Tibial nerve (tissue), 4 donors: ENCODE measurements at regions not wholly inside any gene's neighbourhood (a gene's known extent, or its start where the extent isn't known, plus 50 kb on each side); places are given as distances from the start of the nearest gene placed in this dataset.
"Not testable (repeated sequence)": the region's sequence is repeated elsewhere in the genome, so short reads cannot be mapped to it uniquely, and the experiment has no call there.

Source experiments
- DNase-seq, 2 donors: peaks; one replicate each; pipeline ENCODE4 v3.0.0-alpha.2; 2019; ENCODE audit warnings: low spot score in 2 of 2
- H3K27ac ChIP-seq, 4 donors: fragments of 200-600 bp; sonication (generic) in 3 of 4; one replicate each; pipeline ENCODE4 v1.5.1; 2017 to 2019; ENCODE audit warnings: mild to moderate bottlenecking in 1 of 4
- H3K27me3 ChIP-seq, 2 donors: fragments of 200-600 bp; sonication (generic) in 1 of 2; one replicate each; pipeline versions ENCODE4 v1.5.1 to v1.6.0; 2017 to 2019
- H3K36me3 ChIP-seq, 3 donors: fragments of 200-600 bp; sonication (generic); one replicate each; pipeline ENCODE4 v1.5.1; 2018 to 2019
- H3K4me1 ChIP-seq, 4 donors: fragments of 200-600 bp; sonication (generic) in 3 of 4; one replicate each; pipeline ENCODE4 v1.5.1; 2017 to 2019
- H3K4me3 ChIP-seq, 4 donors: fragments of 200-600 bp; sonication (generic) in 3 of 4; one replicate each; pipeline ENCODE4 v1.5.1; 2017 to 2019; ENCODE audit warnings: mild to moderate bottlenecking in 1 of 4, moderate library complexity in 1 of 4
- H3K9me3 ChIP-seq, 4 donors: fragments of 200-600 bp; sonication (generic) in 3 of 4; one replicate each; pipeline ENCODE4 v1.5.1; 2017 to 2019
- EP300 ChIP-seq, 2 donors: sonication (generic); formaldehyde crosslinking; IDR thresholded peaks; one replicate each; pipeline ENCODE4 v1.6.1; 2017; ENCODE audit warnings: antibody characterized with exemption in 2 of 2, mild to moderate bottlenecking in 1 of 2
- POLR2A ChIP-seq, 2 donors: fragments of 450-650 bp; IDR thresholded peaks; one replicate each; pipeline ENCODE4 v1.6.1; 2017; ENCODE audit warnings: antibody characterized with exemption in 2 of 2, mild to moderate bottlenecking in 2 of 2, moderate library complexity in 2 of 2
- WGBS, 2 donors: methylation state at CpG; one replicate each; pipeline ENCODE4 v1.1.5; 2018; 5-methylcytosine and 5-hydroxymethylcytosine counted together
- TF ChIP-seq, protein P1 (sequence below), 5 experiments: fragments of 200-600 bp in 3 of 5; fragments of 450-650 bp in 2 of 5; sonication (generic) in 3 of 5; IDR thresholded peaks; one replicate each; pipeline ENCODE4 v1.5.1; 2016 to 2019; ENCODE audit warnings: antibody characterized with exemption in 5 of 5, mild to moderate bottlenecking in 3 of 5, moderate library complexity in 2 of 5

DNA sequence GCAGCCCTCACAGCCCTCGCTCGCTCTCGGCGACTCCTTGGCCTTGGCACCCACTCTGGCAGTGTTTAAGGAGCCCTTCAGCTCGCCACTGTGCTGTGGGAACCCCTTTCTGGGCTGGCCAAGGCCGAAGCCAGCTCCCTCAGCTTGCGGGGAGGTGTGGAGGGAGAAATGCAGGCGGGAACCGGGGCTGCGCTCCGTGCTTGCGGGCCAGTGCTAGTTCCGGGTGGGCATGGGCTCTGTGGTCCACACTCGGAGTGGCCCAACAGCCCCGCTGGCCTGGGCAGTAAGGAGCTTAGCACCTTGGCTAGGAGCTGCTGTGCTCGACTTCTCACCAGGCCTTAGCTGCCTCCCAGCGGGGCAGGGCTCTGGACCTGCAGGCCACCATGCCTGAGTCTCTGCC lies 192.6 kb downstream of the COX18 start:
- Histone ChIP-seq H3K4me1 (peaks cover 0 to 6% (median 0%) of the 10 kb centered on the region in 4 donors), H3K4me3 (no peak overlapping the region), H3K36me3 (no peaks in the 10 kb centered on the region), H3K27ac (no peak overlapping the region), H3K9me3 (no peaks in the 10 kb centered on the region), H3K27me3 (no peaks in the 10 kb centered on the region)
- 77 to 86% methylated on average over 8 to 9 of the region's 17 CpGs for WGBS, 2 donors
- no peak for TF ChIP-seq POLR2A (IDR thresholded peaks at IDR 0.05)
- no peak for TF ChIP-seq EP300 (IDR thresholded peaks at IDR 0.05)
- TF ChIP-seq, protein P1, sequence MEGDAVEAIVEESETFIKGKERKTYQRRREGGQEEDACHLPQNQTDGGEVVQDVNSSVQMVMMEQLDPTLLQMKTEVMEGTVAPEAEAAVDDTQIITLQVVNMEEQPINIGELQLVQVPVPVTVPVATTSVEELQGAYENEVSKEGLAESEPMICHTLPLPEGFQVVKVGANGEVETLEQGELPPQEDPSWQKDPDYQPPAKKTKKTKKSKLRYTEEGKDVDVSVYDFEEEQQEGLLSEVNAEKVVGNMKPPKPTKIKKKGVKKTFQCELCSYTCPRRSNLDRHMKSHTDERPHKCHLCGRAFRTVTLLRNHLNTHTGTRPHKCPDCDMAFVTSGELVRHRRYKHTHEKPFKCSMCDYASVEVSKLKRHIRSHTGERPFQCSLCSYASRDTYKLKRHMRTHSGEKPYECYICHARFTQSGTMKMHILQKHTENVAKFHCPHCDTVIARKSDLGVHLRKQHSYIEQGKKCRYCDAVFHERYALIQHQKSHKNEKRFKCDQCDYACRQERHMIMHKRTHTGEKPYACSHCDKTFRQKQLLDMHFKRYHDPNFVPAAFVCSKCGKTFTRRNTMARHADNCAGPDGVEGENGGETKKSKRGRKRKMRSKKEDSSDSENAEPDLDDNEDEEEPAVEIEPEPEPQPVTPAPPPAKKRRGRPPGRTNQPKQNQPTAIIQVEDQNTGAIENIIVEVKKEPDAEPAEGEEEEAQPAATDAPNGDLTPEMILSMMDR (IDR thresholded peaks at IDR 0.05): no peak
- no peak for DNase-seq

DNA sequence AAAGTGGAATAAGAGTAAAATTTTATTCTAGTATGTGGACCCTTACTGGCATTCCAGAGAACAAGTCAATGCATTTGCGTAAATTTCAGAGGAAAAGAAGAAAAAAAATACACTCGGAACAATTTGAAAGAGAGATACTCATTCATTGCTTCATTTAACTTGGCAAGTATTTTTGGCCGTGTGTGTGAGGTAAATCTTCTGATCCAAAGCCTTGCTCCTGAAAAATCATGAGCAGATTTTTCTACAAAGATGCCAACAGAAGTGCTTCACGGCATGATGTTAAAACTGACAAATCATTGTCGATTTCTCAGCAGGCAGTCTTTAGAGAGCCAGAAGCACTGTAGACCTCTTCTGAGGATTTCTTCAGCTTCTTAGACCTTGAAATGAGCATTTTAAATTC lies 194.0 kb downstream of the COX18 start:
- no peaks in the 10 kb centered on the region for H3K36me3 ChIP-seq
- no peaks in the 10 kb centered on the region for H3K27me3 ChIP-seq
- H3K27ac ChIP-seq: peak overlapping the region in 2 of 4 donors; percentile 14 to 44
- 64 to 72% methylated on average over 5 of the region's 5 CpGs for WGBS, 2 donors
- H3K4me3 ChIP-seq: no peak overlapping the region
- no peaks in the 10 kb centered on the region for H3K9me3 ChIP-seq
- DNase-seq: no peak
- H3K4me1 ChIP-seq: peaks cover 0 to 6% (median 0%) of the 10 kb centered on the region in 4 donors
- peak in 1 of 2 donors; percentile 39 for TF ChIP-seq EP300 (IDR thresholded peaks at IDR 0.05)
- TF ChIP-seq, protein P1 (IDR thresholded peaks at IDR 0.05): no peak

DNA sequence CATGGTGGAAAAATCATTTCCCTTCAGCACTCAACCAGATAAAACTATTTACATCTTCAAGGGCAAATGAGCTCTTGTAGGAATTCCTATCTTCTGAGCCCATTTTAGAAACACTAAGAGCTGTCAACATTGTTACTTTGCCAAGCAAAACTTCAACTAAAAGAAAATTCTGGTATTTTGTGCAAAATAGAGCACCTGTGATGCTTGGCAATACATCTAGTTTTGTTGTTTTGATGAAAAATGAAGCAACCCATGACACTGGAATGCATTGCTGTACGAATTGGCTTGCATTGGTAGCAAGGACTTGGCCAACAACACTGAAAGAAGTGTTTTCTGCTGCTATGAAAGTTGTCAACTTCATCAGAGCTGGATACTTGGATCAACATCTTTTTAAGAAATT lies 194.4 kb downstream of the COX18 start:
- Histone ChIP-seq H3K27ac (peak overlapping the region in 2 of 4 donors; percentile 2 to 44), H3K27me3 (no peaks in the 10 kb centered on the region), H3K9me3 (no peaks in the 10 kb centered on the region), H3K36me3 (no peaks in the 10 kb centered on the region), H3K4me1 (peaks cover 0 to 6% (median 0%) of the 10 kb centered on the region in 4 donors), H3K4me3 (no peak overlapping the region)
- DNase-seq: peak in 1 of 2 donors; percentile 7
- TF ChIP-seq POLR2A (IDR thresholded peaks at IDR 0.05): no peak
- TF ChIP-seq EP300 (IDR thresholded peaks at IDR 0.05): peak in 1 of 2 donors; percentile 68
- TF ChIP-seq, protein P1 (IDR thresholded peaks at IDR 0.05): no peak
- WGBS, 2 donors: 37 to 39% methylated on average over 1 of the region's 1 CpG

DNA sequence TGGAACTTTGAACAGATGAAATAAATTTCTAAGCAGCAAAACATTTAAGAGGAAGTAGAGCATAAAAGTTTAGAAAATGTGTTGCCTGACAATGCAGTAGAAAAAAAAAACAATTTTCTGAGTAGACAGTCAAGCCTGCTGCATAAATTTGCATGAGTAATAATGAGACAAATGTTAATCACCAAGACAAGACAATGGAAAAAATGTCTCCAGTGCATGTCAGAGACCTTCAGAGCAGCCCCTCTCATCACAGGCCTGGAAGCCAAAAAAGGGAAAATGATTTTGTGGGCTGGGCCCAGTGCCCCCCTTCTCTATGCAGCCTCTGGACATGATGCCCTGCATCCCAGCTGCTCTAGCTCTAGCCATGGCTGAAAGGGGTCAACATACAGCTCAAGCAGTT lies 204.6 kb downstream of the COX18 start:
- Histone ChIP-seq H3K27me3 (no peaks in the 10 kb centered on the region), H3K4me3 (no peak overlapping the region), H3K27ac (no peak overlapping the region), H3K4me1 (no peaks in the 10 kb centered on the region), H3K9me3 (peaks cover 0 to 16% (median 0%) of the 10 kb centered on the region in 4 donors), H3K36me3 (no peaks in the 10 kb centered on the region)
- TF ChIP-seq POLR2A (IDR thresholded peaks at IDR 0.05): no peak
- TF ChIP-seq, protein P1 (IDR thresholded peaks at IDR 0.05): no peak
- DNase-seq: no peak

DNA sequence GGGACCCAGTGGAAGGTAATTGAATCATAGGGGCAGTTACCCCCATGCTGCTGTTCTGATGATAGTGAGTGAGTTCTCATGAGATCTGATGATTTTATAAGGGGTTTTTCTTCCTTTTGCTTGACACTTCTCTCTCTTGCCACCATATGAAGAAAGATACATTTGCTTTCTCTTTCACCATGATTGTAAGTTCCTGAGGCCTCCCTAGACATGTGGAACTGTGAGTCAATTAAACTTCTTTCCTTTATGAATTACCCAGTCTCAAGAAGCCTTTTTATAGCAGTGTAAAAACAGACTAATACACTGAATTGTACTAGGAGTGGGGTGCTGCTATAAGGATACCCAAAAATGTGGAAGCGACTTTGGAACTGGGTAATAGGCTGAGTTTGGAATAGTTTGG lies 205.2 kb downstream of the COX18 start:
- 93 to 95% methylated on average over 1 of the region's 1 CpG for WGBS, 2 donors
- H3K27me3 ChIP-seq, H3K27ac ChIP-seq: not testable (repeated sequence)

DNA sequence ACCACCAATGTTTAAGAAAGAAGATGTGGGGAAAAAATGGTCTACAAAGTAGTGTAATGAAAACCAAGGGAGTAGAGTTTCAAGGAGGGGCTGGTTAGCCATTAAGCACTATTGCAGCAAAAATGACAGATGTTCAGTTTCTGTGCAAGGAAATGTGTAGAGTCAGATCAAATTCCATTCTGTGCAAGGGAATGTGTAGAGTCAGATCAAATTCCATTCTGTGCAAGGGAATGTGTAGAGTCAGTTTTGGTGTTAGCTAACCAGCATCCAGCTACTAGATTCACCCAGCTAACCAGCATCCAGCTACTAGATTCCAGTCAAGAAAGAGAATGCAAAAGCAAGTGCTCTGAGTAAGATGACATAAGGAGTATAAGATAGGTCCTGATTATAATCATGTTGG lies 208.8 kb downstream of the COX18 start:
- Histone ChIP-seq H3K27me3 (no peaks in the 10 kb centered on the region), H3K27ac (no peak overlapping the region), H3K4me3 (no peak overlapping the region), H3K36me3 (no peaks in the 10 kb centered on the region), H3K4me1 (no peaks in the 10 kb centered on the region), H3K9me3 (no peaks in the 10 kb centered on the region)
- TF ChIP-seq, protein P1 (IDR thresholded peaks at IDR 0.05): no peak
- no peak for TF ChIP-seq EP300 (IDR thresholded peaks at IDR 0.05)
- TF ChIP-seq POLR2A (IDR thresholded peaks at IDR 0.05): no peak
- no peak for DNase-seq

More for the DNA sequence above, 205.2 kb downstream of the COX18 start:
- H3K4me1 ChIP-seq, H3K4me3 ChIP-seq, DNase-seq, H3K36me3 ChIP-seq: not testable (repeated sequence)
- peaks cover 0 to 16% (median 0%) of the 10 kb centered on the region in 4 donors for H3K9me3 ChIP-seq
